GM23338 (cell line): ENCODE measurements at regions not wholly inside any gene's neighbourhood (a gene's known extent, or its start where the extent isn't known, plus 50 kb on each side); places are given as distances from the start of the nearest gene placed in this dataset.

ENCODE experiments used
- ETS1 ChIP-seq: IDR thresholded peaks from 2 replicates; pipeline ENCODE4 v1.6.1; 2016; ENCODE audit warnings: antibody characterized with exemption
- EZH2 ChIP-seq: fragments of 200-600 bp; sonication (generic); IDR thresholded peaks from one replicate; pipeline ENCODE4 v1.8.0; 2017; ENCODE audit warnings: antibody characterized with exemption, mild to moderate bottlenecking, low read depth; ENCODE audit not compliant: unreplicated experiment
- EZH2phosphoT487 ChIP-seq: fragments of 200-600 bp; sonication (generic); IDR thresholded peaks from one replicate; pipeline ENCODE4 v1.8.1; 2018; ENCODE audit warnings: antibody characterized with exemption; ENCODE audit not compliant: unreplicated experiment
- POLR2AphosphoS5 ChIP-seq: IDR thresholded peaks from 2 replicates; pipeline ENCODE4 v1.6.1; 2016; ENCODE audit warnings: antibody characterized with exemption, low read depth
- STAT1 ChIP-seq: IDR thresholded peaks from one replicate; pipeline ENCODE4 v1.6.1; 2016; ENCODE audit warnings: antibody characterized with exemption; ENCODE audit not compliant: unreplicated experiment
- ZNF114 ChIP-seq: fragments of 250-450 bp; sonication (Bioruptor Pico); IDR thresholded peaks from 2 replicates; pipeline ENCODE4 v1.5.0; 2020; ENCODE audit warnings: mild to moderate bottlenecking, moderate library complexity
- ZNF331 ChIP-seq: fragments of 250-450 bp; sonication (Bioruptor Pico); IDR thresholded peaks from 2 replicates; pipeline ENCODE4 v1.5.0; 2020; ENCODE audit warnings: low read depth, mild to moderate bottlenecking, moderate library complexity
- TF ChIP-seq, protein P1 (sequence below), 2 experiments: fragments of 200-600 bp in 1 of 2; sonication (generic) in 1 of 2; conservative IDR thresholded peaks; 2 replicates each; pipeline versions ENCODE4 v1.5.1 to v1.6.1; 2016 to 2017; ENCODE audit warnings: antibody characterized with exemption in 2 of 2, low read depth in 2 of 2, mild to moderate bottlenecking in 2 of 2, moderate library complexity in 1 of 2
- TF ChIP-seq, protein P2 (sequence below): IDR thresholded peaks from one replicate; pipeline ENCODE4 v1.6.1; 2018; ENCODE audit warnings: antibody characterized with exemption; ENCODE audit not compliant: unreplicated experiment

GRCh38 chr4:124515591-124515990, 196.9 kb downstream of the ANKRD50 start:
- TF ChIP-seq, protein P1, sequence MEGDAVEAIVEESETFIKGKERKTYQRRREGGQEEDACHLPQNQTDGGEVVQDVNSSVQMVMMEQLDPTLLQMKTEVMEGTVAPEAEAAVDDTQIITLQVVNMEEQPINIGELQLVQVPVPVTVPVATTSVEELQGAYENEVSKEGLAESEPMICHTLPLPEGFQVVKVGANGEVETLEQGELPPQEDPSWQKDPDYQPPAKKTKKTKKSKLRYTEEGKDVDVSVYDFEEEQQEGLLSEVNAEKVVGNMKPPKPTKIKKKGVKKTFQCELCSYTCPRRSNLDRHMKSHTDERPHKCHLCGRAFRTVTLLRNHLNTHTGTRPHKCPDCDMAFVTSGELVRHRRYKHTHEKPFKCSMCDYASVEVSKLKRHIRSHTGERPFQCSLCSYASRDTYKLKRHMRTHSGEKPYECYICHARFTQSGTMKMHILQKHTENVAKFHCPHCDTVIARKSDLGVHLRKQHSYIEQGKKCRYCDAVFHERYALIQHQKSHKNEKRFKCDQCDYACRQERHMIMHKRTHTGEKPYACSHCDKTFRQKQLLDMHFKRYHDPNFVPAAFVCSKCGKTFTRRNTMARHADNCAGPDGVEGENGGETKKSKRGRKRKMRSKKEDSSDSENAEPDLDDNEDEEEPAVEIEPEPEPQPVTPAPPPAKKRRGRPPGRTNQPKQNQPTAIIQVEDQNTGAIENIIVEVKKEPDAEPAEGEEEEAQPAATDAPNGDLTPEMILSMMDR (conservative IDR thresholded peaks at IDR 0.05; ENCODE audit: low read depth in 2 of 2), result peak in 1 of 2 experiments; percentile 36; a peak in 2 of 4 replicates
- no peak for TF ChIP-seq POLR2AphosphoS5
- TF ChIP-seq EZH2phosphoT487, result no peak
- no peak for TF ChIP-seq ZNF331 (CRISPR knock-in tag)
- no peak for TF ChIP-seq ZNF114 (CRISPR knock-in tag)
- TF ChIP-seq ETS1, result no peak
- no peak for TF ChIP-seq EZH2
- TF ChIP-seq, protein P2, sequence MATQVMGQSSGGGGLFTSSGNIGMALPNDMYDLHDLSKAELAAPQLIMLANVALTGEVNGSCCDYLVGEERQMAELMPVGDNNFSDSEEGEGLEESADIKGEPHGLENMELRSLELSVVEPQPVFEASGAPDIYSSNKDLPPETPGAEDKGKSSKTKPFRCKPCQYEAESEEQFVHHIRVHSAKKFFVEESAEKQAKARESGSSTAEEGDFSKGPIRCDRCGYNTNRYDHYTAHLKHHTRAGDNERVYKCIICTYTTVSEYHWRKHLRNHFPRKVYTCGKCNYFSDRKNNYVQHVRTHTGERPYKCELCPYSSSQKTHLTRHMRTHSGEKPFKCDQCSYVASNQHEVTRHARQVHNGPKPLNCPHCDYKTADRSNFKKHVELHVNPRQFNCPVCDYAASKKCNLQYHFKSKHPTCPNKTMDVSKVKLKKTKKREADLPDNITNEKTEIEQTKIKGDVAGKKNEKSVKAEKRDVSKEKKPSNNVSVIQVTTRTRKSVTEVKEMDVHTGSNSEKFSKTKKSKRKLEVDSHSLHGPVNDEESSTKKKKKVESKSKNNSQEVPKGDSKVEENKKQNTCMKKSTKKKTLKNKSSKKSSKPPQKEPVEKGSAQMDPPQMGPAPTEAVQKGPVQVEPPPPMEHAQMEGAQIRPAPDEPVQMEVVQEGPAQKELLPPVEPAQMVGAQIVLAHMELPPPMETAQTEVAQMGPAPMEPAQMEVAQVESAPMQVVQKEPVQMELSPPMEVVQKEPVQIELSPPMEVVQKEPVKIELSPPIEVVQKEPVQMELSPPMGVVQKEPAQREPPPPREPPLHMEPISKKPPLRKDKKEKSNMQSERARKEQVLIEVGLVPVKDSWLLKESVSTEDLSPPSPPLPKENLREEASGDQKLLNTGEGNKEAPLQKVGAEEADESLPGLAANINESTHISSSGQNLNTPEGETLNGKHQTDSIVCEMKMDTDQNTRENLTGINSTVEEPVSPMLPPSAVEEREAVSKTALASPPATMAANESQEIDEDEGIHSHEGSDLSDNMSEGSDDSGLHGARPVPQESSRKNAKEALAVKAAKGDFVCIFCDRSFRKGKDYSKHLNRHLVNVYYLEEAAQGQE, result no peak
- no peak for TF ChIP-seq STAT1
